ENCODE measurements at regions not wholly inside any gene's neighbourhood (a gene's known extent, or its start where the extent isn't known, plus 50 kb on each side); places are given as distances from the start of the nearest gene placed in this dataset.

- peaks cover 40% of the 10 kb centered on the region for H3K4me1 Mint-ChIP-seq (ENCODE audit: low read depth)
- no peak for TF ChIP-seq CTCF (IDR thresholded peaks at IDR 0.05)
- no peaks in the 10 kb centered on the region for H3K9me3 Mint-ChIP-seq (ENCODE audit: low read depth)
- no peaks in the 10 kb centered on the region for H3K36me3 Mint-ChIP-seq (ENCODE audit: low read depth)
- DNase-seq (ENCODE audit: low spot score) = no peak
- no peak overlapping the region for H3K4me3 Mint-ChIP-seq (ENCODE audit: unreplicated experiment)
- H3K27me3 Mint-ChIP-seq (ENCODE audit: low read depth) = no peaks in the 10 kb centered on the region
- H3K27ac Mint-ChIP-seq (ENCODE audit: unreplicated experiment) = no peak overlapping the region
Observed at GRCh38 chr2:100739735-100740432, 80.1 kb upstream of the NPAS2 start.

- TF ChIP-seq CTCF (IDR thresholded peaks at IDR 0.05) = no peak
- no peaks in the 10 kb centered on the region for H3K27me3 Mint-ChIP-seq (ENCODE audit: low read depth)
- peak overlapping the region; percentile 46 for H3K4me3 Mint-ChIP-seq (ENCODE audit: unreplicated experiment)
- H3K4me1 Mint-ChIP-seq (ENCODE audit: low read depth) = peaks cover 43% of the 10 kb centered on the region
- DNase-seq (ENCODE audit: low spot score) = no peak
- H3K9me3 Mint-ChIP-seq (ENCODE audit: low read depth) = no peaks in the 10 kb centered on the region
- H3K27ac Mint-ChIP-seq (ENCODE audit: unreplicated experiment) = peak overlapping the region; percentile 99
- H3K36me3 Mint-ChIP-seq (ENCODE audit: low read depth) = no peaks in the 10 kb centered on the region
Observed at GRCh38 chr2:100741880-100742276, 78.1 kb upstream of the NPAS2 start.

GRCh38 chr2:100742277-100743254, 77.4 kb upstream of the NPAS2 start:
- peak overlapping the region; percentile 99 for H3K27ac Mint-ChIP-seq (ENCODE audit: unreplicated experiment)
- no peaks in the 10 kb centered on the region for H3K9me3 Mint-ChIP-seq (ENCODE audit: low read depth)
- no peaks in the 10 kb centered on the region for H3K27me3 Mint-ChIP-seq (ENCODE audit: low read depth)
- H3K36me3 Mint-ChIP-seq (ENCODE audit: low read depth) = no peaks in the 10 kb centered on the region
- TF ChIP-seq CTCF (IDR thresholded peaks at IDR 0.05) = peak; percentile 34
- peak overlapping the region; percentile 46 for H3K4me3 Mint-ChIP-seq (ENCODE audit: unreplicated experiment)
- DNase-seq (ENCODE audit: low spot score) = no peak
- H3K4me1 Mint-ChIP-seq (ENCODE audit: low read depth) = peaks cover 43% of the 10 kb centered on the region

- no peak for DNase-seq (ENCODE audit: low spot score)
- no peaks in the 10 kb centered on the region for H3K9me3 Mint-ChIP-seq (ENCODE audit: low read depth)
- no peaks in the 10 kb centered on the region for H3K27me3 Mint-ChIP-seq (ENCODE audit: low read depth)
- TF ChIP-seq CTCF (IDR thresholded peaks at IDR 0.05) = no peak
- H3K4me3 Mint-ChIP-seq (ENCODE audit: unreplicated experiment) = no peak overlapping the region
- H3K36me3 Mint-ChIP-seq (ENCODE audit: low read depth) = no peaks in the 10 kb centered on the region
- peaks cover 43% of the 10 kb centered on the region for H3K4me1 Mint-ChIP-seq (ENCODE audit: low read depth)
- peak overlapping the region; percentile 99 for H3K27ac Mint-ChIP-seq (ENCODE audit: unreplicated experiment)
Observed at GRCh38 chr2:100743741-100744140, 76.2 kb upstream of the NPAS2 start.

GRCh38 chr2:100744184-100744583, 75.8 kb upstream of the NPAS2 start:
- Mint-ChIP-seq H3K9me3 (ENCODE audit: low read depth) (no peaks in the 10 kb centered on the region), H3K4me1 (ENCODE audit: low read depth) (peaks cover 43% of the 10 kb centered on the region), H3K27ac (ENCODE audit: unreplicated experiment) (peak overlapping the region; percentile 99), H3K4me3 (ENCODE audit: unreplicated experiment) (no peak overlapping the region), H3K36me3 (ENCODE audit: low read depth) (no peaks in the 10 kb centered on the region), H3K27me3 (ENCODE audit: low read depth) (no peaks in the 10 kb centered on the region)
- no peak for TF ChIP-seq CTCF (IDR thresholded peaks at IDR 0.05)
- DNase-seq (ENCODE audit: low spot score) = no peak
